ENCODE measurements at regions not wholly inside any gene's neighbourhood (a gene's known extent, or its start where the extent isn't known, plus 50 kb on each side); places are given as distances from the start of the nearest gene placed in this dataset.

GRCh38 chr18:67379981-67380380 is 136.5 kb downstream of the DSEL start:
- DNase-seq, result no peak

GRCh38 chr18:67376372-67376771 is 140.1 kb downstream of the DSEL start:
- DNase-seq, result no peak

GRCh38 chr18:67373636-67374035 is 142.9 kb downstream of the DSEL start:
- DNase-seq, result no peak

GRCh38 chr18:67367540-67367939 is 149.0 kb downstream of the DSEL start:
- DNase-seq, result no peak

GRCh38 chr18:67363694-67364093 is 152.8 kb downstream of the DSEL start:
- DNase-seq, result no peak

GRCh38 chr18:67362906-67363305 is 153.6 kb downstream of the DSEL start:
- DNase-seq, result no peak

- peak in 1 of 2 experiments; percentile 38 for DNase-seq
Observed at GRCh38 chr18:67359873-67360838, 156.4 kb downstream of the DSEL start.

- no peak for DNase-seq
Observed at GRCh38 chr18:67358947-67359346, 157.6 kb downstream of the DSEL start.

GRCh38 chr18:67354692-67355091 is 161.8 kb downstream of the DSEL start:
- DNase-seq, result no peak

- no peak for DNase-seq
Observed at GRCh38 chr18:67354091-67354490, 162.4 kb downstream of the DSEL start.

GRCh38 chr18:67347438-67347837 is 169.1 kb downstream of the DSEL start:
- DNase-seq, result no peak

GRCh38 chr18:67342159-67342558 is 174.4 kb downstream of the DSEL start:
- no peak for DNase-seq

- DNase-seq, result no peak
Observed at GRCh38 chr18:67337696-67338095, 178.8 kb downstream of the DSEL start.

GRCh38 chr18:67331857-67332256 is 184.7 kb downstream of the DSEL start:
- no peak for DNase-seq

GRCh38 chr18:67319109-67319508 is 197.4 kb downstream of the DSEL start:
- no peak for DNase-seq

- DNase-seq, result no peak
Observed at GRCh38 chr18:67318651-67319050, 197.9 kb downstream of the DSEL start.

- DNase-seq, result no peak
Observed at GRCh38 chr18:67310826-67311225, 205.7 kb downstream of the DSEL start.

- DNase-seq, result no peak
Observed at GRCh38 chr18:67308819-67309218, 207.7 kb downstream of the DSEL start.

GRCh38 chr18:67305466-67305865 is 211.1 kb downstream of the DSEL start:
- DNase-seq, result no peak

GRCh38 chr18:67302043-67302442 is 214.5 kb downstream of the DSEL start:
- DNase-seq, result no peak

- no peak for DNase-seq
Observed at GRCh38 chr18:67301592-67301991, 214.9 kb downstream of the DSEL start.

- no peak for DNase-seq
Observed at GRCh38 chr18:67300498-67300897, 216.0 kb downstream of the DSEL start.

GRCh38 chr18:67292814-67293213 is 223.7 kb downstream of the DSEL start:
- DNase-seq, result no peak

- DNase-seq, result no peak
Observed at GRCh38 chr18:67290421-67290820, 226.1 kb downstream of the DSEL start.

GRCh38 chr18:67285583-67285982 is 230.9 kb downstream of the DSEL start:
- no peak for DNase-seq
